ENCODE measurements at regions not wholly inside any gene's neighbourhood (a gene's known extent, or its start where the extent isn't known, plus 50 kb on each side); places are given as distances from the start of the nearest gene placed in this dataset.
A peak's percentile ranks its signal among the peaks of the same experiment; 100 is the strongest.

DNA sequence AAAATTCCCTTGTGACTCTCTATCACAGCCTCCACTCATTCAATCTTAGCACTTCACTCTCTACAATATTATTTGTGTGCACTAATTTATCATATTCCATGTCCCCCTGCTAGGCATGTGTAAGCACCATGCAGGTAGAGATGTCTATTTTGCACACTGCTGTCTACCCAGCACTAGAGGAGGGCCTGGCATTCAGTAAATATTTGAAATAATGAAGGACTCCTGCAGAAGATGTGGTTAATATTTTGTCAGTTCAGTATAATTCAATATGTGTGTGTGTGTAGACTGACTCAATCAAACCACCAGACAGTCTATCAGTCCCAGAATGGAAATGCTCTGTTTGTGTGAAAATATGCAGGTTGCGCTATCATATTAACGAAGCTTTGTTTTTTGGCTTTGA lies 313.6 kb upstream of the CDH6 start:
- no peak for DNase-seq (ENCODE audit: missing footprints)
- no peak for ATAC-seq
- intact Hi-C loops (cut with DNase I) = no loop called here

DNA sequence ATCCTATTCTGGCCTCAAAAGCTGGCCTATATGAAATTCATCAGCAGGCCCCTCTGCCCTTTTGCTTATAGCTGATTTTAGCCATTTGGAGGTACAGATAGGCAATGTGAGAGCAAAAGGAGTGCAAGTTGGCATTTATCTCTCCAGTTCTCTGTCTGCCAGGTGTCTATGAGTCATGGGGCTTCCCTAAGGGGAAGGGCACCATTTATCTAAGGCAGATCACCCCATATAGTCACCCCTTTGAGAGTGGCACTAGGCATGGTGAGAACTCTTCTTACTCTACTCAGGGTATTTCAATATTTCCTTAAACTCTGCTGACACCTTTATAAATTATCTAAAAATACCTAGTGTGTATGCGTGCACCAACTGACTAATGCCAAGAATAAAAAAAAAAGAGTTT lies 314.7 kb upstream of the CDH6 start:
- intact Hi-C loops (cut with DNase I) = no loop called here

DNA sequence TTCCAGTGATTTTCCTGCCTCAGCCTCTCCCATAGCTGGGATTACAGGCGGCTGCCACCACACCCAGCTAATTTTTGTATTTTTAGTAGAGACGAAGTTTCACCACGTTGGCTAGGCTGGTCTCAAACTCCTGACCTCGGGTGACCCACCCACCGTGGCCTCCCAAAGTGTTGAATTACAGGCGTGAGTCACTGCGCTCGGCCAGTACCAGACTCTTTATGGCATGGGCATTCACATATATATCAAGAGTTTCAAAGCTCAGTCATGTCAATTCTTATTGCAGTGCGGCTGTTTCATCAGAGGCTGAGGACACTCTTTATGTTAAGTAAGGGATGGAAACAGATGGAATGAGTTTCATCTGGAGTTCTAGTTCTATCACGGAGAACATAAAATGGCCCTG lies 315.2 kb upstream of the CDH6 start:
- intact Hi-C loops (cut with DNase I) = no loop called here
- no peak for ATAC-seq
- no peak for DNase-seq (ENCODE audit: missing footprints)

More for the DNA sequence above, 314.7 kb upstream of the CDH6 start:
- no peak for DNase-seq (ENCODE audit: missing footprints)
- ATAC-seq = no peak

DNA sequence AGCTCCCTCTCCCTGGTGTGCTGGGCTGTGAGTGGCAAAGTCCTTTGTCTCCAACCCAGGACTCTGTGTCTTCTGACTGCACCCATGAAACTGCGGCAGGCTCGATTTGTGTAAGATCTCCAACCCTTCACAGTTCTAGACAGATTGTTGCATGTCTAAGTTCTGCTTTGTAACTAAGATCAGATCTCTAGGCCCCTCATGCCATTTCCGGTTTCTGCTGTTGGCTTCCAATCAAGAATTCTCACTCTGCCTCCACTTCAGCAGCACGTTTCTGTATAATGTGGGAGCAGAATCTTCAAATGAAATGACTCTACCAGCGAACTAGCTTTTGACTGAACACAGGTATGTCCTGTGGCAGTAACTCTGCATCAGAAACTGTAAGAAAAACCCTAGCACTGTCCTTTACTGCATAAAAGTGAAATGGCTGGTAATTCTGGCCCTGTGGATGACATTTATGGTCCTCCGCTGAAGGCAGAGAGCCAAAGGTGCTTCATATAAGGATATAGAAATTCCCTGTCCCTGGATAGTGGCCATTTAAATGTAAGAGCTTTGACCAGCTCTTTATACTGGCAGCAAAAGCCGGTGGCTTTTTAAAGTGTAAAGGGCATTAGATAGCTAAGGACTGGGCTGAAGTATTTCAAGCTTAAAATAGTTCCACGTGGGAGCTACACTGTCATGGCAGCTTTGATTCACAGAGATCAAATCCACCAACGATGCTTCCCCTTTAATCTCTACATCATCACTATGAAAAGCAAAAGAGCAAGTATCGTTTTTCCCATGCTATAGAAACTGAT lies 319.0 kb upstream of the CDH6 start:
- ATAC-seq (peak; percentile 72), DNase-seq (ENCODE audit: missing footprints) (no peak)
- intact Hi-C loops (cut with DNase I) = loop anchor here (5.0 kb wide), 1 partner anchor 42 kb away; no protein-coding TSS in a partner anchor

DNA sequence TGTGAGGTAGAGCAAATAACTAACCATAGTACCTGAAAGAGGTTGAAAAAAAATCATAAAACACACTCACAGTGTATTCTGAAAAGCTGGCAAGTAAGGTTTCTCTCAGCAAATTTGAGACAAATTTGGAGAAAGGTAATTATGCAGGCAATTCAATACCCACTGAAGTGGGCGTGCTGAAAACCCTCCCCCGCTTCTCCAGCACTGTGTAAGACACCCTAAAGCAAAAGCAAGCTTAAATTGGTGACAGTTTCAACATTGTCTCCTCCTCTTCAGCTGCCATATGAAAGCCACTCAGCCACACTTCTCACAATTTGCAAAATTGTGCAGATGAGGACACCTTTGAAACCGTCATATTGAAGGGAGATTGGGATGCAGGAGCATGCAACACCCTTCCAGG lies 322.3 kb upstream of the CDH6 start:
- ATAC-seq = no peak
- no peak for DNase-seq (ENCODE audit: missing footprints)
- intact Hi-C loops (cut with DNase I) = loop anchor here (5.0 kb wide), 1 partner anchor 39 kb away; no protein-coding TSS in a partner anchor

DNA sequence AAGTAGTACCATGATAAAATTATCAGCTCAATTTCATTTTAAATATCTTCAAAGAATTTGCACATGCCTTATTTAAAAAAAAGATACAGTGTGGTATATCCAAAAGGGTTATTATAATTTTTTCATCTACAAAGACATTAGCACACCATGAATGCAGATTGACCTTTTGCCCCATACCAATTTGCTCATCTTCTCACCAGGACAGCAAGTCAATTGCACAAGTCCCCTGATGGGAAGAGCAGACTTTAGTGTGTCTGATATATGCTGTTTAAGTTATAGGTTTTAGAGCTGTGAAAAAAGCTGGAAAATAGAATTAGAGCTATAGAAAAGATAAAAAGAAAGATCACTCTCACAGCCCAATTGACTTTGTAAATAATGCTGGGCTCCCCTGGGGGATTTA lies 325.8 kb upstream of the CDH6 start:
- DNase-seq (ENCODE audit: missing footprints) (no peak), ATAC-seq (no peak)
- intact Hi-C loops (cut with DNase I) = no loop called here

DNA sequence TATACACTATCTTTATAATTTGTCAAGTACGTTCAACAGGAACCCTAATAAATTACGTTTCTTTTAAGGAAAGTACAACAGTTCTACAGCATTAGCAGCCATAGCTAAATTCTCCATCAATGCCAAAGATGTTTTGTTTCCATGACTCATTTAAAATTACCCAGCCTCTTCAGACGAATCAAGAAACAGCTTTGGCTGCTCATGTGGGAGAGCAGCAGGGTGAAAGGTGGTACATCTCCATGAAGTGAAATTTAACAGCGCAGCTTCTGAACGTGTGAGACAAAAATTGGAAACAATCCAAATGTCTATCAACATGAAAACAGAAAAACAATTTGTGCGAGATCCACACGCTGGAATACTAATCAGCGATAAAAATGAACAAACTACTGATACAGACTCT lies 327.3 kb upstream of the CDH6 start:
- DNase-seq (ENCODE audit: missing footprints) (no peak), ATAC-seq (peak; percentile 48)

DNA sequence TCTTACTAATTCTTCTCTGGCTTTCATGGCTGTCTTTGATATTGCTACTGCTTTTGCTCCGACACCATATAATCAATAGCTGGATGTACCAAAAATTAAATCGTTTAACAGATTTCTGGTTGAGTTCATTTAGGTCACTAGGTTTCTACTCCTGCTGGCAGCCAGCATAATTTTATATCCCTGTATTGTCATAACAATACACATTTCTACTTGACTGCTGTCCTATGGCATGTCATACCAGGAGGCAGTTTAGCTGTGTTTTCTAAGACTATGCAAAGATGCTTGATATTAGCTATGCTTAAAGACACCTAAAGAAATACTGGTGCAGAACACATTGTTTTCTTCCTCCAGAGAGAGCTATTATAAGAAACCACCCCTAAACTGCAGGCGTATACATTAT lies 337.2 kb upstream of the CDH6 start:
- ATAC-seq (no peak), DNase-seq (ENCODE audit: missing footprints) (no peak)
- intact Hi-C loops (cut with DNase I) = no loop called here

More for the DNA sequence above, 327.3 kb upstream of the CDH6 start:
- intact Hi-C loops (cut with DNase I) = no loop called here

DNA sequence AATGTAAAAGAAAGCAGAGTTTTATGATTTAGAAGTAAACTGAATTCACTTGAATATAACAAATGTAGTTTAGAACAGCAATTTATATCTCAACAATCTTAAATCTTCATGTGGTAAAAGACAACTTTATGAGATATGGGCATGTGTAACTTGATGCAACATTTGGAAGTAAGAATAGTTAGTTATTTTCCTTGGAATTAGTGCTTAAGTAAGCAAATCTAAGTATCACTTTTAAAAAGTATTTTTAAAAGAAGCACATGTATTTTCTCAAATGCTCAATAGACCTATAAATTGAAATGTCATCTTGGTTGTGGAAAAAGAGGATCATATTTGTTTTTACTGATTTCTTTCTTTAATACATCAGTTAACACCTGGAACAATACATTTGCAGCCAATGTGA lies 340.3 kb upstream of the CDH6 start:
- intact Hi-C loops (cut with DNase I) = no loop called here
- DNase-seq (ENCODE audit: missing footprints) (no peak), ATAC-seq (no peak)

DNA sequence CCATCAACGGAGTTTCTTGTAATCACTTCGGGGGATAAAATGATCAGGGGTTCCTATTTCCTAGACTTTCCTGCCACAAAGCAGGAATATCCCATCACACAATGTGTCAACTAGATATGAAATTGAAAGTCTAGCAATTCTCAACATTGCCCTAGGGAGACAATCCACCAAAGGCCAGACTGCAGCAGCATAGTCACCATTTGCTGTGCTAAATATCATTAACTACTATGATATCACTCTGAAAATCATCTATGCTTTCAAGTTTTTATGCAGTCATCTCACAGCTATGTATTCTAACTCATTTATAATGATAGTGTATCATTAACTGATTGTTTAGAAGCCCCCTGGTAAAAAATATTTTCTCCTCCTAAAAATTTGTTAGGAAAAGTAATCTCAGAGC lies 342.6 kb upstream of the CDH6 start:
- no peak for ATAC-seq
- no peak for DNase-seq (ENCODE audit: missing footprints)
- intact Hi-C loops (cut with DNase I) = no loop called here

DNA sequence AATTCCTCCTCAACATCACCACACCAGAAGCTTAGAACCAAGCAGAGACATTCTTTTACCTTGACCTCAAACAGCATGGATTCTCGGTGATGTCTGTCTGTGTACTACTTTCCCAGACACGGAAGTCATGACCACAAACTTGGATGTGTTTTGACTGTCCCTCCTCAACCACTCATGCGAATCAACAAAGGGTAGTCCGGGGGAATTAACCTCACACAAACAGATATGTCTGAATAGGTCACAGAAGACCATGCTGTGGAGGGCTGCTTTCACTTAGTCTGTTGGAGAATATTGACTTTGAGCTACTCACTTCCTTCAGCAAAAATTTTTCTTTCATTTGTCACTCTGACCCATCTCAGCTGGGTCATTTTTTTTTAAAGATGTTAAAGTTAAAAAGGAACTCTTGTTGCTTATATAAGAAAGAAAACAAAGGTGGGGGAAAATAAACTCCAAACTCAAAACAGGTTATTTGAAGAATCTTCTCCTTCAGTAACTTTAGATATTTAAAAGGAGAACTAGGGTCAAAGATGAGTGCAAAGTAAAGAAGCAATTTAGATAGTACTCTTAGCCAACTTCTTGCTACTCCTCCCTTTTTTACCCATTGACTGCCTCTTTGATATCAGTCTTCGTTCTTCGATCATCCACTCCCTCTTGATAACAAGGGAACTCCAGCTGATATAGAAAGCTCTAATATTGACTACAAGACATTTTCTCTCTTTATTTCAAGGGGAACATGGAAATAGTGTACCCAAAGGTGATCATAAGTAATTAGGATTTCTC lies 343.4 kb upstream of the CDH6 start:
- intact Hi-C loops (cut with DNase I) = no loop called here
- ATAC-seq = no peak
- no peak for DNase-seq (ENCODE audit: missing footprints)

DNA sequence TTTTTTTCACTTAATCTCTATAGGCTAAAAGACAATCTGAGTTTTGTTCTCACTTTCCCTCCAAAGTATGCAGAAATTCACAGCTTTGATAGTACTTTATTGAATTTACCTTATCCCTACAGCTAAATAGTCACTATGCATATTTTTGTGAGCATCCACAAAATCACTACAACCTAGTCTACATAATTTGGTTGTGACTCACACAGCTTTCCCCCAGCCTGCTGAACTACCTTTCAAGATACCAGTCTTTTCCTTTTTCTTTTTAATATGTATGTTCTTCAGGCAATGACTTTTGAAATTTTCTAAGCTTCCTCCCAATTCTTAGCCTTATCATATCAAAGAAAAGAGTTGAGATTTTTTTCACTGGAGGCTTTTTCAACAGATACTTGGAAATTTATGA lies 347.3 kb upstream of the CDH6 start:
- intact Hi-C loops (cut with DNase I) = no loop called here
- DNase-seq (ENCODE audit: missing footprints) (no peak), ATAC-seq (no peak)

DNA sequence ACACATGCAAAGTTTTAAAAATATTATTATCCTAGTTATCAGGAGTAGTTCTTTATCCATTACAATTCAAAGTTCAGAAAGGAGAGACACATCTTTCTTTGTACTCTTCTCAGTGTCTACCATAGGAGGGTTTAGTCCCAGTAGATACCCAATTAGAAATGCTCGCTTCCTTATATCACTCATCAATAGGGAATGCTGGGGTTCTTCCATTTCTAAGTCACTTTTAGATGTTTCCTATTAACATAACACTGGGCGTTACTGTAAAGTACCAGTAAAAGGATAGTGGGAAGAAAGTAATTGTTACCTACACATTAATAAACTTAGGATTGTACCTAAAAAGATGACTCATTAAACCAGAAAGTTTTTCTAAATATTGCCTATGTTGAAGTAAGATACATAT lies 348.3 kb upstream of the CDH6 start:
- ATAC-seq (no peak), DNase-seq (ENCODE audit: missing footprints) (no peak)
- intact Hi-C loops (cut with DNase I) = no loop called here

DNA sequence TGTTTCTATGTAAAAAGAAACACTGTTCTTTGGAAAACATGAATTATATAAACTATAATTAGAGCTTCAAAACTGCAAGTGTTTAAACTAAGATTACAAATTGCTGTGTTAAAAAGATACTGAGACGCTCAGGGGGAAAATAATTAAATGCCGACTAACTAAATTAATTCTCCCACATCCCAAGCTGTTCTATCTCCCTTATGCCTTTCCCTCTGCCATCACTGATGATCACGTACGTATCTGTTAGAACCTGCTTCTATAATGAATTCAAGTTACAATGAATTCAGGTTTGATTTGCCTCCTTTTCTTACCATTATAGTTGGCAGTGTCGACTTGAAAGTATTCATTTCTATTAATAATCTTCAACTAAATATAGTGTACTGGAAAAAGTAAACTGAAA lies 349.9 kb upstream of the CDH6 start:
- intact Hi-C loops (cut with DNase I) = no loop called here
- no peak for DNase-seq (ENCODE audit: missing footprints)
- no peak for ATAC-seq

DNA sequence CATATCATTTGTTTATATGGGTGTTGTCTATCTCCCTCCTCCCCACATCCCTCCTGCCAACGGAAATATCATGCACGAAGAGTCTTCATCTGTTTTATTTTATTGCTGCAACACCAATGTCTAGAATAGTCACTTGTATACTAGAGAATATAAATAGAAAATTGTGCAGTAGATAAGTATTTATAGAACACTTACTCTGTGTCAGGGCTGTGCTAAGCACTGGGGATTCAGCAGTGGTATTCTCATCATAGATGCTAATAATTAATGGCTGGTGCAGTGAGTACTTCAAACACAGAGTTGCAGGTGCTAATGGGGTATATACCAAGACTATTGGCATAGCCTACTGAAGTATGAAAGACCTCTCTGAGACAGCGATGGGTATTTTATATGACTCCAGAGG lies 353.5 kb upstream of the CDH6 start:
- ATAC-seq (peak; percentile 94), DNase-seq (ENCODE audit: missing footprints) (no peak)
- intact Hi-C loops (cut with DNase I) = loop anchor here (10.0 kb wide), 3 partner anchors 85 to 345 kb away; no protein-coding TSS in a partner anchor

DNA sequence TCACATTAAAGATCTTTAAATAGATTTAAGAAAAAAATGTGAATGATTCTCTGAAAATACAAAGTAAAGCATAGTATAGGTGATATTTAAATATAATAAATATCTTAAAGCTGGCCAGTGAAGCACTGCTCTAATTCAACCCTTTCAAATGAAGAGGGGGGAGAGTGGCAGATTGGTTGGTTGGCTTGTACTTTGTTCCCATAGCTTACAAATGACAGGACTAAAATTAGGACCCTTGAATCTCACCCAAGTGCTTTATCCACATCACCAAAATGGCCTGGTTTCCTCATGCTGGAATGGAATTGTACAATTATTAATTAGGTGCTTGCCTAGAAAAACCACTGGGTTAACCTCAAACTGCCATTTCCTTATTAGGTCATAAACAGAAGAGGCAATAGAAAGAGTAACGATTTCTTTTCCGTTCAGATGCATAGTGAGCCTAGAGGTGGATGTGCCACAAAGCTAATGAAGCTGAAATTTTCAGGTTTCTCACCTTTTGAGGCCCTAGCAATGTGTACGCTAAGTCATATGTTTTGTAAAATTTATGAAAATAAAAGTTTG lies 354.5 kb upstream of the CDH6 start:
- no peak for DNase-seq (ENCODE audit: missing footprints)
- intact Hi-C loops (cut with DNase I) = loop anchor here (10.0 kb wide), 3 partner anchors 86 to 346 kb away; no protein-coding TSS in a partner anchor
- ATAC-seq = no peak

DNA sequence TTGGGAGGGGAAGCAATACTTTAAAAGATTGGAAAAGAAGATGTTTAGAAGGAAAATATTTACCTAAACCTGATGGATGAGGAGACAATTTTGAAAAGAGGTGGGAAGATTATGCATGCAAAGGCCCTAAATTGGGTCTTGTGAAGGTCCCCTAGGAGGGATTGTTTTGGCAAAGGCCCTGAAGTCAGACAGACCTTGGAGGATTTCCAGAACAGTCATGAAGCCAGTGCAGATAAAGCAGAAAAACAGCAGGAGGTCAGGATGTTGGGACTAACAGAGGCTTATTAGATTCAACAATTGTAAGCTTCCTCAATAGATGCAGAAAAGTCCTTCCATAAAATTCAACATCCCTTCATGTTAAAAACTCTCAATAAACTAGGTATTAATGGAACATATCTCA lies 361.0 kb upstream of the CDH6 start:
- no peak for DNase-seq (ENCODE audit: missing footprints)
- peak; percentile 23 for ATAC-seq
- intact Hi-C loops (cut with DNase I) = loop anchor here (5.0 to 10.0 kb wide), 4 partner anchors 40 to 352 kb away; no protein-coding TSS in a partner anchor

DNA sequence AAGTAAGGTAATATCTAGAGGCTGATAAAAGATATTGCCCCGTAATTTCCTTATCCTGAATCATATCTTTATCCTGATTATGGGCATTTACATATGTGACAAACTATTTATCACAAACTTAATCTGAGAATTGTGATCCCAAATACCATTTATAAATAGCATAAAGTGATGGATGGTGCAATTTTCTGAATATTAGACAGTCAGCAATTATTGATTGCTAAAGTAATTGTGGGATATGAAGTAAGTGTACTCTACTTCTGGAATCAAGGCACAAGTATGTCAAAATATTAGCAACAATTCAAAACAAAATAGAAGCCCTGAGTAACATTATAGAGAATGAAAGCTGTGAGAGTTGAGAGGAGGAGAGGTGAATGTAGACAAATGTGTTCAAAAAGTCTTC lies 361.9 kb upstream of the CDH6 start:
- intact Hi-C loops (cut with DNase I) = loop anchor here (5.0 to 10.0 kb wide), 4 partner anchors 41 to 353 kb away; no protein-coding TSS in a partner anchor
- DNase-seq (ENCODE audit: missing footprints) (no peak), ATAC-seq (no peak)

DNA sequence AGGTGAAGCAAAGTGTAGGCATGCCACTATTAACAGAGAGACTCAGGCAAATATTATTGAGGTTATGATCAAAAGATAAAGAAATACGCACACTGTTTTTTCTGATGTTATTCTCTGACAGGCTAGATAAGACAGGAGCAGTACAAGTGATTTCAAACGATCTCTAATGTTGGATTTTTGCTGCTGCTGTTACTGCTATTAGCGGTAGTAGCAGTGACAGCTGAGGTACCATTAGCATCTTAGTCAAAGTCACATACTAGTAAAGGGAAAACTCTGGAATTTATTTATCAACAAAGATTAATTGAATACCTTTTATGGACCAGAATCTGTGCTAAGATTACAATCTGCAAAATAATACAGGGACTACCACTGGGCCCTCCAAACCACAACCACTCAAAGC lies 362.4 kb upstream of the CDH6 start:
- DNase-seq (ENCODE audit: missing footprints) (no peak), ATAC-seq (no peak)
- intact Hi-C loops (cut with DNase I) = loop anchor here (5.0 to 10.0 kb wide), 4 partner anchors 41 to 354 kb away; no protein-coding TSS in a partner anchor

DNA sequence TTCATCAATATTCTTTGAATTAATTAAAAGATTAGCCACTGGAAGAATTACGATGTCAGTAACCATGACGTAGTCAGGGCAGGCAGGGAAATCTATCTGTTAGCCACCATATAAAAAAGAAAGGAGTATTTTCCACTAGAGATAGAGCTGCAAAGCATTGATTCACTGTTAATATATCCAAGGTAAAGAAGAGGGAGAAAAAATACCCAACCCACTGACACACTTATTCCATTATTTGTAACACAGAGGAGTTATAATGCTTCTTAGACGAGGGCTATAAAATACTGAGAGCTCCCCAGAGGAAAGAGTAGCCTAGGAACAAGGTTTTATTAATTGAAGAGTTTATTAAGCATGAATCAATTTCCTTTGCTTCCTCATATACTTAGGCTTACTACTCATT lies 382.2 kb upstream of the CDH6 start:
- intact Hi-C loops (cut with DNase I) = no loop called here
- ATAC-seq = no peak
- no peak for DNase-seq (ENCODE audit: missing footprints)

Data from Right ventricle myocardium inferior (tissue), 1 donor.